Skeletal muscle tissue (tissue), 3 donors: ENCODE measurements at regions not wholly inside any gene's neighbourhood (a gene's known extent, or its start where the extent isn't known, plus 50 kb on each side); places are given as distances from the start of the nearest gene placed in this dataset.
"Not testable (repeated sequence)": the region's sequence is repeated elsewhere in the genome, so short reads cannot be mapped to it uniquely, and the experiment has no call there.

ENCODE experiments used
- H3K27ac ChIP-seq: one replicate; pipeline ENCODE4 v1.7.0; 2013; ENCODE audit warnings: mild to moderate bottlenecking, low read depth, low read length, inconsistent platforms
- H3K27me3 ChIP-seq, 3 donors: one replicate each; pipeline ENCODE4 v1.7.0; 2013; ENCODE audit warnings: low read length in 3 of 3; ENCODE audit not compliant: control insufficient read depth in 3 of 3, insufficient read depth in 3 of 3
- H3K36me3 ChIP-seq, 3 donors: one replicate each; pipeline ENCODE4 v1.7.0; 2013; ENCODE audit warnings: low read length in 3 of 3; ENCODE audit not compliant: control insufficient read depth in 3 of 3, insufficient read depth in 3 of 3
- H3K4me1 ChIP-seq, 3 donors: one replicate each; pipeline ENCODE4 v1.7.0; 2013; ENCODE audit warnings: low read length in 3 of 3, mild to moderate bottlenecking in 3 of 3; ENCODE audit not compliant: control insufficient read depth in 3 of 3, insufficient read depth in 3 of 3
- H3K4me3 ChIP-seq, 3 donors: one replicate each; pipeline ENCODE4 v1.7.0; 2013; ENCODE audit warnings: low read length in 3 of 3
- H3K9ac ChIP-seq, 3 donors: one replicate each; pipeline ENCODE4 v1.7.0; 2013; ENCODE audit warnings: low read length in 3 of 3, mild to moderate bottlenecking in 3 of 3, moderate library complexity in 2 of 3, low read depth in 1 of 3
- H3K9me3 ChIP-seq, 3 donors: one replicate each; pipeline ENCODE4 v1.7.0; 2013; ENCODE audit warnings: low read length in 3 of 3; ENCODE audit not compliant: control insufficient read depth in 3 of 3
- donor health status: Osteomylitis.

DNA sequence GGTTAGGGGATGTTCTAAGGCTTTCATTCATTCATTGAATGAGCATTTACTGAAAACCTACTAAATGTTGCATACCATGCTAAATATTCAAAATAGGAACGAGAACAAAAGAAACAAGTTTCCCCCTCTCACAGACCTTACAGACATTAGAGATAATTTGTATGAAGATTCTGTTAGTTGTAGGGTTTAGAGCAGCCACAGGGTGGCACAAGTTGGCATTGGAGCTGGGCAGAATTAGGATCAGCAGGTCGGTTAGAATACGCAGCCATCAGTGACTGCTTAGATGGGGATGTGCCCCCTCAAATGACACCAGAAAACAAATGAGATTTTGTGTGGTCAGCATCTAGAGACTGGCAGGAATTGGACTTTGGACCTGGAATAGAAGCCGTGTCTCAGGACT lies 166.3 kb upstream of the DAAM1 start:
- H3K4me1 ChIP-seq: no peaks in the 10 kb centered on the region
- no peaks in the 10 kb centered on the region for H3K9me3 ChIP-seq
- H3K27me3 ChIP-seq: no peaks in the 10 kb centered on the region
- no peak overlapping the region for H3K9ac ChIP-seq
- H3K27ac ChIP-seq: no peak overlapping the region
- no peaks in the 10 kb centered on the region for H3K36me3 ChIP-seq
- no peak overlapping the region for H3K4me3 ChIP-seq

DNA sequence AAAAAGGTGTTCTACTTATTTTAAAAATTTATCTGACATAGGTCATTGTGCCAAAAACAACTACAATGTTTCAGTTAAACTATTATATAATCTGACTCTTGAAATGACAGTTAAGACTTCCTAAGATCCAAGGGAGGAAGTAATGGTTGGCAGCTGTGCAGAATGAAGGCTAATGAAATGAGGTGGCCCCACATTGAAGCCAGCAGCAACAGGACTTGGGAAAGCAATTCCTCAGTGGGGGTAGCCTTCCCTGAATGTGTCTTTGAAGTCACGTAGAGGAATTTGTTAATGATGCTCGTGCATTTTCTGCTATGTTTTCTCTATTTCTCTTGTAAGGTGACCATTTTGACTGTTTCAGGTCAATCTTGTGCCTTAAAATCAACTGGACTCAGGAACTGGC lies 162.4 kb upstream of the DAAM1 start:
- Histone ChIP-seq H3K9me3 (no peaks in the 10 kb centered on the region), H3K9ac (no peak overlapping the region), H3K36me3 (no peaks in the 10 kb centered on the region), H3K4me3 (no peak overlapping the region), H3K27ac (no peak overlapping the region), H3K27me3 (no peaks in the 10 kb centered on the region), H3K4me1 (no peaks in the 10 kb centered on the region)

DNA sequence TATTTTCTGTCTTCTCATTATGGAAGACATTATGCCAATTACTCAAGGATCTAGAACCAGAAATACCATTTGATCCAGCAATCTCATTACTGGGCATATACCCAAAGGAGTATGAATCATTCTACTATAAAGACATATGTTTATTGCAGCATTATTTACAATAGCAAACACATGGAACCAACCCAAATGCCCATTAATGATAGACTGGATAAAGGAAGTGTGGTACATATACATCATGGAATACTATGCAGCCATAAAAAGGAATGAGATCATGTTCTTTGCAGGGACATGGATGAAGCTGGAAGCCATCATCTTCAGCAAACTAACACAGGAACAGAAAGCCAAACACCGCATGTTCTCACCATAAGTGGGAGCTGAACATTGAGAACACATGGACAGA lies 161.8 kb upstream of the DAAM1 start:
- not testable (repeated sequence) for H3K27ac ChIP-seq, H3K9ac ChIP-seq

DNA sequence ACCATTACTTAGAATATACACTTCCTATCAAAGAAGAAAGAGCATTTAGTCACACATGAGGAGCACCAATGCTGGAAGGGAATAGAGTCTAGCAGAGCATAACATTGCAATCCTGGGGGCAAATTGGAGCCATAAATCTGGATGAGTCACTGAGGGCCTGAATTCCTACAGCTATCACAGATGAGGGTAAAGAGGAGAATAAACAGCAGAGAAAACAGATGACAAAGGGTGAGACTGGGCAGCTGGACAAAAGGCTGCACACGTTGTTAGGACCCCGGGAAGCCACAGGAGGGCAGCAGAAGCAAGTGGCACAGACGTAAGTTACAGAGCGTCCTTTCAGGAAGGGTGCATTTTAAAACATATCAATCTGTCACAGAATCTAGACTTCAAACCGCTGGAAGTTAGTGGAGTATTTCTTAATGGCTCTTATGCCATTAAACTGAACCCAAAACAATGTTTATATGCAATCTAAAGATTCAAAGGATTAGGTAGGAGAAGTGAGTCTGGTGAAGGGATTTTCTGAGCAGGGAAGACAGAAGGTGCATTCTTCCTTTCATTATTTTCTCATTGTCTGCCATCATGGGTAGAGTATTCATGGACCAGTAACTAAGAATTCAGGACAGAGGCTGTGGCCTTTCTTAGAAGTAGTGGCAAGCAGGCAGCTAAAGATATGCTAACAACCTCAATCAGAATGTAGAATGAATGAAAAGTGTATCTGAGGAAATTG lies 159.8 kb upstream of the DAAM1 start:
- H3K4me1 ChIP-seq: peaks cover 0 to 4% (median 0%) of the 10 kb centered on the region in 3 donors
- no peaks in the 10 kb centered on the region for H3K36me3 ChIP-seq
- H3K4me3 ChIP-seq: no peak overlapping the region
- no peaks in the 10 kb centered on the region for H3K9me3 ChIP-seq
- H3K9ac ChIP-seq: no peak overlapping the region
- H3K27ac ChIP-seq: no peak overlapping the region
- no peaks in the 10 kb centered on the region for H3K27me3 ChIP-seq

More for the DNA sequence above, 161.8 kb upstream of the DAAM1 start:
- H3K9me3 ChIP-seq, H3K4me3 ChIP-seq, H3K36me3 ChIP-seq, H3K4me1 ChIP-seq, H3K27me3 ChIP-seq: not testable (repeated sequence)

DNA sequence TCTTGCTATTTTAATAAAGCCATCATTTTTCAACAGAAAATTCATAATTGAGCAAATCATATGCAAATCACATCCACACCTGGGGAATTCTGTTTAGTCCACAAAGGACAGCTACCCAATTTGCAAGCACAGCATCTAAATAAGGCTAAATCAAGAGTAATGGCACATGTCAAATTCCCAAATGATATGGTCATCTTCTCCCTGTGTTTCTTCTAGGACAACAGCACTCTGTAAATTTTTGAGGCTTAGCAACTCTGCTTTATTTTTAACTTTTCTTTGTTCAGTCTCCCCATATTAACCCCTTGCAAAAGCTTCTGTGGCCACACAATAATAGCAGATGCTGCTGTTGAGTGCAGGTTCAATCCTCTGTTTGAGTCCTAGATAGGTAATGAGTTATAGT lies 155.6 kb upstream of the DAAM1 start:
- peaks cover 0 to 4% (median 0%) of the 10 kb centered on the region in 3 donors for H3K4me1 ChIP-seq
- H3K27me3 ChIP-seq: no peaks in the 10 kb centered on the region
- H3K4me3 ChIP-seq: no peak overlapping the region
- H3K27ac ChIP-seq: no peak overlapping the region
- no peaks in the 10 kb centered on the region for H3K9me3 ChIP-seq
- H3K36me3 ChIP-seq: no peaks in the 10 kb centered on the region
- H3K9ac ChIP-seq: no peak overlapping the region

DNA sequence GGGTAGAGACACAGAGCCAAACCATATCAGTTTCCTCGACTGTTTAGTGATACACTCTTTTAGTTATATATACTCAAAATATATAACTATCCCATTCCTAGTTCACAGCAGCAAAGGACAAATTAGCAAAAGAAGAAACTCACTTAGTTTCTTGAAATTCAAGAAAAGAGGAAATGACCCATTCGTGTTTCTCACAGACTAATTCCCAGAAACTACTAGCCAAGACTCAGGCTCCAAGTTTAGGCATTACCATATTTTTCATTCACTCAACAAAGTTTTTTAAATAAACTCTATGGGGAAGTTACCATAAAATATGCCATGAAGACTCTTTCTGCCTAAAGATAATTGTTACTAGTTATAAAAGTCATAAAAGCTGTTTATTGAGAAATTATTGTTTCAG lies 152.3 kb upstream of the DAAM1 start:
- peaks cover 0 to 4% (median 0%) of the 10 kb centered on the region in 3 donors for H3K4me1 ChIP-seq
- no peak overlapping the region for H3K27ac ChIP-seq
- H3K9ac ChIP-seq: no peak overlapping the region
- H3K4me3 ChIP-seq: no peak overlapping the region
- no peaks in the 10 kb centered on the region for H3K36me3 ChIP-seq
- no peaks in the 10 kb centered on the region for H3K9me3 ChIP-seq
- H3K27me3 ChIP-seq: no peaks in the 10 kb centered on the region

DNA sequence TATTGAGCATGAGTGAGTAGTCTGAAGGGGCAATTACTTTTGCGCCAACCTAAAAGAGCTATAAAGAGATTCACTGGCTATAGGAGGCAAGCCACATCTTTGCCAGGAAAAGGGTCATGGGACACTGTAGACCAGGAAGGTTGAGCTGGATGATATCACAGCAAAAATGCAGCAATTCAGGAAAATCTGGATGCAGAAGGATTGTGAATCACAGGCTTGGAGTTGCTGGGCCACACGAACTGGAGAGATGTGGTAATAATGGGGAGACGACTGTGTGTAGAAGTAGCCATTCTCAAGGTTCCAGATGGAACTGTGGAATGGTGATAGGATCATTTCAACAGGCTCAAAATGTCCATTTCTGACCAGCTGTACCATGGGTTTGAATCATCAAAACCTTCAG lies 151.4 kb upstream of the DAAM1 start:
- Histone ChIP-seq H3K9ac (no peak overlapping the region), H3K36me3 (no peaks in the 10 kb centered on the region), H3K27ac (no peak overlapping the region), H3K27me3 (no peaks in the 10 kb centered on the region), H3K4me1 (peaks cover 0 to 4% (median 0%) of the 10 kb centered on the region in 3 donors), H3K9me3 (no peaks in the 10 kb centered on the region), H3K4me3 (no peak overlapping the region)

DNA sequence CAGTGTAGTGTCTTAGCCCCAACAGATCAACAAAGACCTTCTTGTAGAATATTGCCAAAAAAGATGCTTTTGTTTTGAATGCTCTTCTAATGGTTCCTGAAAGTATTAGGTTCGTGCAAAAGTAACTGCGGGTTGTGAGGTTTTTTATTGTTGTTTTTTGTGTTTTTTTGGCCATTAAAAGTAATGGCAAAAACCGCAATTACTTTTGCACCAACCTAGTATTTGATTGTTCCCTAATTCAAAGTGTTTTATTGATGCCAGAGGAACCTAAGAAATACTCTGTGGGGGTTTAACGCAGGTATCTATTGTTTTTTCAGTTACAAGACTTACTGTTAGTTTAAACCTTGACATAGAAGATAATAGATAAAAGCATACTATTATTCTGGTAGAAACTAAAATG lies 150.8 kb upstream of the DAAM1 start:
- peaks cover 0 to 3% (median 0%) of the 10 kb centered on the region in 3 donors for H3K4me1 ChIP-seq
- H3K4me3 ChIP-seq: no peak overlapping the region
- no peak overlapping the region for H3K9ac ChIP-seq
- no peak overlapping the region for H3K27ac ChIP-seq
- no peaks in the 10 kb centered on the region for H3K9me3 ChIP-seq
- H3K27me3 ChIP-seq: no peaks in the 10 kb centered on the region
- no peaks in the 10 kb centered on the region for H3K36me3 ChIP-seq

DNA sequence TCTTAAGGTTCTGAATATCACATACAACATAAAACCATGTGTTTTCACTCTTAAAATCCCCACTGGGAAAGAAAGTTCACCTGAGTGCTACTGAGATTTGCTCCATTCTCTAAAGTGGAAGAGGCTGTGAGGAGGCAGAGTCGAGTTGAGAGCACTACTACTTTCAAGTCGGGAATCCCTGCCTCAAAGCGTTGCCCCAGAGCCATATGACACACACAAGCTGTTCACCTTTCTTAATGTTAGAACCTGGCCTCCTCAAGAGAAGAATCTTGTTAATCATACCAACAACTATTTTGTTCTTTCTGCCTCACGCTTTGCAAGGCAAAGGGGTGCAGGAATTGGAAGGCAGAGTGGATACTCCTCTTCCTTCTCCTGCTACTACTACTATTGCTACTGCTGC lies 149.7 kb upstream of the DAAM1 start:
- Histone ChIP-seq H3K27me3 (no peaks in the 10 kb centered on the region), H3K4me3 (no peak overlapping the region), H3K9me3 (no peaks in the 10 kb centered on the region), H3K9ac (no peak overlapping the region), H3K27ac (no peak overlapping the region), H3K4me1 (no peaks in the 10 kb centered on the region), H3K36me3 (no peaks in the 10 kb centered on the region)

DNA sequence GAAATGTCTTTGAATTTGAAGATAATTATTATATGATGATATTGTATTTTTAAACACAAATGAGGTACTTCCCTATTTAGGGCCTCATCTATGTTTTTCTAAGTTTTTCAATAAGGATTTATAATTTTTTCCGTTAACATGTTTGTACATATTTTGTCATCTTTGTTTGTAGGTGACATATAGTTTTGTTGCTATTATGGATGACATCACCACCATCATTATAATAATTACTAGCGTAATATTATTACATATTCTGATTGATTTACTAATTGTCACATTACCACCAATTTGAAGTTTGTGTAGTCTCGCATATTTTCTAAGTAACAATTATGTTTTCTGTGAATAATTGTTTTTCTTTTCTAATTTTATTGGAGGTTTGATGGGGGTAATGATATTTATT lies 147.2 kb upstream of the DAAM1 start:
- Histone ChIP-seq H3K27me3 (no peaks in the 10 kb centered on the region), H3K36me3 (no peaks in the 10 kb centered on the region)

More for the DNA sequence above, 147.2 kb upstream of the DAAM1 start:
- no peaks in the 10 kb centered on the region for H3K4me1 ChIP-seq
- peaks cover 0 to 2% (median 0%) of the 10 kb centered on the region in 3 donors for H3K9me3 ChIP-seq
- no peak overlapping the region for H3K9ac ChIP-seq
- H3K27ac ChIP-seq: no peak overlapping the region
- no peak overlapping the region for H3K4me3 ChIP-seq
